B cell (primary cell): ENCODE measurements at regions not wholly inside any gene's neighbourhood (a gene's known extent, or its start where the extent isn't known, plus 50 kb on each side); places are given as distances from the start of the nearest gene placed in this dataset.

Source experiments
- ATAC-seq: fragments of 200-7000 bp; cut with Tn5 transposase; one replicate; pipeline ENCODE4 v1.10.0; 2021; ENCODE audit warnings: low read depth, mild to moderate bottlenecking, moderate number of reproducible peaks, moderate library complexity
- CTCF ChIA-PET: fragments of 350-600 bp; sonication (Branson Sonifier 250); formaldehyde crosslinking; loops from one replicate; lab custom pipeline; 2021; ENCODE audit warnings: antibody characterized with exemption, inconsistent platforms; lab: Charles Lee
- POLR2A ChIA-PET: fragments of 350-600 bp; sonication (Branson Sonifier 250); formaldehyde crosslinking; loops from one replicate; lab custom pipeline; 2021; ENCODE audit warnings: antibody characterized with exemption; lab: Charles Lee
- DNase-seq: peaks from one replicate; pipeline ENCODE4 v3.0.0; 2013
- H2AFZ ChIP-seq: 2 replicates; pipeline ENCODE4 v1.6.1; 2012; ENCODE audit warnings: mild to moderate bottlenecking, low read depth, low read length; ENCODE audit not compliant: insufficient read depth, poor library complexity, severe bottlenecking
- H3K27ac ChIP-seq, 2 donors: 1 replicate in 1 of 2; 2 replicates in 1 of 2; pipeline ENCODE4 v1.5.1; 2012 to 2013; ENCODE audit warnings: low read length in 2 of 2, mild to moderate bottlenecking in 2 of 2, moderate library complexity in 1 of 2
- H3K27me3 ChIP-seq, 4 experiments: fragments of 200-600 bp in 1 of 4; sonication (generic) in 1 of 4; replicated peaks in 1 of 4; 1 replicate in 2 of 4; 2 replicates in 2 of 4; pipeline versions ENCODE4 v1.6.1 to v1.7.0; 2013 to 2016; ENCODE audit warnings: low read length in 3 of 4, mild to moderate bottlenecking in 2 of 4, mixed read lengths in 1 of 4, moderate library complexity in 1 of 4; ENCODE audit not compliant: insufficient read depth in 4 of 4, control insufficient read depth in 3 of 4; ENCODE audit errors: control extremely low read depth in 1 of 4
- H3K36me3 ChIP-seq, 2 experiments: replicated peaks in 1 of 2; 1 replicate in 1 of 2; 2 replicates in 1 of 2; pipeline versions ENCODE4 v1.6.1 to v1.7.1; 2013; ENCODE audit warnings: low read length in 1 of 2; ENCODE audit not compliant: insufficient read depth in 2 of 2, control insufficient read depth in 1 of 2; ENCODE audit errors: control extremely low read depth in 1 of 2, extremely low read depth in 1 of 2
- H3K4me1 ChIP-seq, 2 donors: fragments of 200-600 bp in 1 of 2; sonication (generic) in 1 of 2; 1 replicate in 1 of 2; 2 replicates in 1 of 2; pipeline versions ENCODE4 v1.5.1 to v1.6.1; 2013 to 2017; ENCODE audit warnings: low read length in 2 of 2; ENCODE audit not compliant: control insufficient read depth in 2 of 2, insufficient read depth in 2 of 2
- H3K4me2 ChIP-seq: replicated peaks from 2 replicates; pipeline ENCODE3; 2012; ENCODE audit warnings: mild to moderate bottlenecking, low read depth, low read length; ENCODE audit not compliant: poor library complexity, severe bottlenecking
- H3K4me3 ChIP-seq, 5 experiments: fragments of 200-600 bp in 1 of 5; sonication (generic) in 1 of 5; 1 replicate in 3 of 5; 2 replicates in 2 of 5; pipeline versions ENCODE4 v1.5.1 to v1.7.0; 2011 to 2016; ENCODE audit warnings: low read length in 4 of 5, mild to moderate bottlenecking in 4 of 5, low read depth in 2 of 5, control low read depth in 1 of 5, moderate library complexity in 1 of 5; ENCODE audit not compliant: insufficient read depth in 1 of 5; ENCODE audit errors: control extremely low read depth in 1 of 5, extremely low read depth in 1 of 5
- H3K79me2 ChIP-seq: fragments of 200-600 bp; sonication (generic); one replicate; pipeline ENCODE4 v1.6.0; 2016; ENCODE audit warnings: low read length; ENCODE audit not compliant: control insufficient read depth, insufficient read depth
- H3K9ac ChIP-seq: fragments of 200-600 bp; sonication (generic); 2 replicates; pipeline ENCODE4 v1.6.1; 2017; ENCODE audit warnings: mild to moderate bottlenecking, low read length, moderate library complexity
- H3K9me3 ChIP-seq, 3 donors: one replicate each; pipeline versions ENCODE4 v1.6.1 to v1.7.1; 2013; ENCODE audit warnings: low read length in 2 of 3; ENCODE audit not compliant: control insufficient read depth in 2 of 3, insufficient read depth in 1 of 3; ENCODE audit errors: control extremely low read depth in 1 of 3
- H4K20me1 ChIP-seq: 2 replicates; pipeline ENCODE4 v1.6.0; 2012; ENCODE audit warnings: mild to moderate bottlenecking, low read length; ENCODE audit not compliant: insufficient read depth, control insufficient read depth, poor library complexity, severe bottlenecking
- H3K27ac Mint-ChIP-seq: one replicate; pipeline ENCODE4 v1.8.0; 2021; ENCODE audit warnings: mixed read lengths
- H3K27me3 Mint-ChIP-seq: one replicate; pipeline ENCODE4 v1.8.0; 2021; ENCODE audit warnings: mixed read lengths
- H3K4me1 Mint-ChIP-seq: one replicate; pipeline ENCODE4 v1.8.0; 2021; ENCODE audit warnings: mixed read lengths
- H3K4me3 Mint-ChIP-seq: one replicate; pipeline ENCODE4 v1.8.0; 2021; ENCODE audit warnings: mixed read lengths
- H3K9me3 Mint-ChIP-seq: one replicate; pipeline ENCODE4 v1.8.0; 2022; ENCODE audit warnings: mixed read lengths; ENCODE audit not compliant: insufficient read depth
- EZH2 ChIP-seq: IDR thresholded peaks from 2 replicates; pipeline ENCODE4 v1.6.1; 2012; ENCODE audit warnings: borderline replicate concordance, low read depth, mild to moderate bottlenecking, moderate library complexity, low read length; ENCODE audit not compliant: insufficient read depth, poor library complexity, severe bottlenecking
- WGBS: methylation state at CpG from one replicate; pipeline ENCODE4 v1.1.5; 2013; ENCODE audit warnings: missing lambda C conversion rate; ENCODE audit not compliant: insufficient coverage; 5-methylcytosine and 5-hydroxymethylcytosine counted together
- intact Hi-C: fragments of 100-400 bp; cut with micrococcal nuclease; formaldehyde crosslinking; loops from one replicate; pipeline ENCODE4 v1.10.0; 2022
- TF ChIP-seq, protein P1 (sequence below): fragments of 200-600 bp; IDR thresholded peaks from one replicate; pipeline ENCODE4 v1.8.0; 2022; ENCODE audit warnings: antibody characterized with exemption, mild to moderate bottlenecking

DNA sequence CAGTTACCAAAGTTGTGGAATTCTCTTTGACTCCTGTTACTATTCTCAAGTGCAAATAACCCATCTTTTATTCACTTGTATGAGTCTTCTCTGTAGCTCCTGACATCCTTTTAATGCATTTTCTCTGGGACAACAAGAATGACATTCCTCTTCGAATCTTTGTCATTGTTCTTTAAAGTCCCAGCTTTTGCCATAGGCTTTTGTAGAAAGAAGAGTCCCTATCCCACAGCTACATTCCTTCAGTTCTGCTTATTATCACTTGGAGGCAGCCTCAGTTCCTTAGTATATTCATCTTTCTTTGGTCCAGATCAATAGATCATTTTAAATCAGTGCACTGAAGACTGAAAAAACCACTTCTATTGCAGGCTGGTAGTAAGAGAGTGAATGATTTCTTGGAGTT lies 560.2 kb downstream of the DACH1 start:
- POLR2A ChIA-PET, result no interaction called here
- CTCF ChIA-PET, result no interaction called here
- no peak for TF ChIP-seq EZH2
- TF ChIP-seq, protein P1, sequence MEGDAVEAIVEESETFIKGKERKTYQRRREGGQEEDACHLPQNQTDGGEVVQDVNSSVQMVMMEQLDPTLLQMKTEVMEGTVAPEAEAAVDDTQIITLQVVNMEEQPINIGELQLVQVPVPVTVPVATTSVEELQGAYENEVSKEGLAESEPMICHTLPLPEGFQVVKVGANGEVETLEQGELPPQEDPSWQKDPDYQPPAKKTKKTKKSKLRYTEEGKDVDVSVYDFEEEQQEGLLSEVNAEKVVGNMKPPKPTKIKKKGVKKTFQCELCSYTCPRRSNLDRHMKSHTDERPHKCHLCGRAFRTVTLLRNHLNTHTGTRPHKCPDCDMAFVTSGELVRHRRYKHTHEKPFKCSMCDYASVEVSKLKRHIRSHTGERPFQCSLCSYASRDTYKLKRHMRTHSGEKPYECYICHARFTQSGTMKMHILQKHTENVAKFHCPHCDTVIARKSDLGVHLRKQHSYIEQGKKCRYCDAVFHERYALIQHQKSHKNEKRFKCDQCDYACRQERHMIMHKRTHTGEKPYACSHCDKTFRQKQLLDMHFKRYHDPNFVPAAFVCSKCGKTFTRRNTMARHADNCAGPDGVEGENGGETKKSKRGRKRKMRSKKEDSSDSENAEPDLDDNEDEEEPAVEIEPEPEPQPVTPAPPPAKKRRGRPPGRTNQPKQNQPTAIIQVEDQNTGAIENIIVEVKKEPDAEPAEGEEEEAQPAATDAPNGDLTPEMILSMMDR, result no peak
- H3K27me3 ChIP-seq, result no peaks in the 10 kb centered on the region
- no peaks in the 10 kb centered on the region for H3K79me2 ChIP-seq
- 80% methylated on average over 1 of the region's 1 CpG for WGBS
- Mint-ChIP-seq H3K4me3 (no peak overlapping the region), H3K27me3 (no peaks in the 10 kb centered on the region), H3K4me1 (no peaks in the 10 kb centered on the region), H3K9me3 (no peaks in the 10 kb centered on the region), H3K27ac (no peak overlapping the region)
- H3K27ac ChIP-seq, result no peak overlapping the region
- no peaks in the 10 kb centered on the region for H3K36me3 ChIP-seq
- no peaks in the 10 kb centered on the region for H3K4me1 ChIP-seq
- intact Hi-C loops, result no loop called here
- H4K20me1 ChIP-seq, result no peaks in the 10 kb centered on the region
- no peaks in the 10 kb centered on the region for H3K9me3 ChIP-seq
- no peak overlapping the region for H3K9ac ChIP-seq
- ATAC-seq, result no peak
- DNase-seq, result no peak
- H3K4me2 ChIP-seq, result no peak overlapping the region
- H2AFZ ChIP-seq, result no peak overlapping the region
- H3K4me3 ChIP-seq, result no peak overlapping the region

DNA sequence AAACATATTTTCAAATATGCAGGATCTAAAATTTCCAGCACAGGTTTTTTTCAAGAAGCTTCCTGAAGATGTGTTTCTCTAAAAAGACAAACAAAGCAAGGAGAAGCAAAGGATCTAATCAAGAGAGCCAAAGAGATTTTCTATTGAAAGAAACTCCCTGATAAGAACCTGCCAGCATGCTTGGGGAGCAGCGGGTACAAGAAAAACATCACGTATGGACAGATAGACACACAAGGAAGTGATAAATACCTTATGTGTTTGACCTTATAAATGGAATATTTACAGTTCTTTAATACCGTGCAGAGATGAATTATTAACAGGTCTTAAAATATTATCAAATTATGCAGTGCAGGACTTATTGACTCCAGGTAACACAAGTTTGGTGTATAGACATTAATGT lies 562.1 kb downstream of the DACH1 start:
- WGBS, result no CpG with 5 or more reads among the region's 3 CpGs
- no peak overlapping the region for H3K27ac Mint-ChIP-seq

More for the DNA sequence above, 562.1 kb downstream of the DACH1 start:
- CTCF ChIA-PET, result no interaction called here
- H4K20me1 ChIP-seq, result no peaks in the 10 kb centered on the region
- no peak for ATAC-seq
- H2AFZ ChIP-seq, result no peak overlapping the region
- no peaks in the 10 kb centered on the region for H3K79me2 ChIP-seq
- H3K9me3 ChIP-seq, result no peaks in the 10 kb centered on the region
- Mint-ChIP-seq H3K4me1 (no peaks in the 10 kb centered on the region), H3K27me3 (no peaks in the 10 kb centered on the region), H3K4me3 (no peak overlapping the region), H3K9me3 (no peaks in the 10 kb centered on the region)
- H3K4me2 ChIP-seq, result no peak overlapping the region
- no peaks in the 10 kb centered on the region for H3K36me3 ChIP-seq
- H3K27me3 ChIP-seq, result no peaks in the 10 kb centered on the region
- no peak overlapping the region for H3K4me3 ChIP-seq
- intact Hi-C loops, result no loop called here
- H3K27ac ChIP-seq, result no peak overlapping the region
- H3K4me1 ChIP-seq, result no peaks in the 10 kb centered on the region
- no peak for TF ChIP-seq EZH2
- TF ChIP-seq, protein P1, result no peak
- no peak for DNase-seq
- POLR2A ChIA-PET, result no interaction called here
- H3K9ac ChIP-seq, result no peak overlapping the region
